HG02840 (cell line): ENCODE measurements at regions not wholly inside any gene's neighbourhood (a gene's known extent, or its start where the extent isn't known, plus 50 kb on each side); places are given as distances from the start of the nearest gene placed in this dataset.

Experiments
- ATAC-seq: cut with Tn5 transposase; IDR thresholded peaks from one replicate; pipeline ENCODE4 v1.9.1; 2021; ENCODE audit warnings: mild to moderate bottlenecking, moderate library complexity, moderate number of reproducible peaks; ENCODE audit not compliant: unreplicated experiment, low FRiP score

DNA sequence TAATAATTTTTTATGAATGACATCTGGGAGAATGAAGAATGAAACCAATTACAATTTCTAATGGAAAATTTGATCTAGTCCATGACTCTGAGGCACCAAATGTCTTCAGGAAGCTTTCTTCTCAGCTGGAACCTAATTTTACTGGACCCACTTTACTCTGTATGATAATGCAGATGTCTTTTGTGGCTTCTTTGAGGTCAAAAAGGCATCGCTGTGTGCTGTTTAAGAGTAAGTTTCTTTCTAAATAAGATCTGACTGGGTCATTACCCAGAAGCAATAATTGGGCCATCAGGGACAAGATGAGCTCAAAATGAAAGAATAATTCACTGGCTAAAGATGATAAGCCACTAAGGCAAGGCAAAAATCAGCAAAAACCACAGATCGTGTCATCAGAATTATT, 633.4 kb downstream of the PSAT1 start:
- no peak for ATAC-seq

DNA sequence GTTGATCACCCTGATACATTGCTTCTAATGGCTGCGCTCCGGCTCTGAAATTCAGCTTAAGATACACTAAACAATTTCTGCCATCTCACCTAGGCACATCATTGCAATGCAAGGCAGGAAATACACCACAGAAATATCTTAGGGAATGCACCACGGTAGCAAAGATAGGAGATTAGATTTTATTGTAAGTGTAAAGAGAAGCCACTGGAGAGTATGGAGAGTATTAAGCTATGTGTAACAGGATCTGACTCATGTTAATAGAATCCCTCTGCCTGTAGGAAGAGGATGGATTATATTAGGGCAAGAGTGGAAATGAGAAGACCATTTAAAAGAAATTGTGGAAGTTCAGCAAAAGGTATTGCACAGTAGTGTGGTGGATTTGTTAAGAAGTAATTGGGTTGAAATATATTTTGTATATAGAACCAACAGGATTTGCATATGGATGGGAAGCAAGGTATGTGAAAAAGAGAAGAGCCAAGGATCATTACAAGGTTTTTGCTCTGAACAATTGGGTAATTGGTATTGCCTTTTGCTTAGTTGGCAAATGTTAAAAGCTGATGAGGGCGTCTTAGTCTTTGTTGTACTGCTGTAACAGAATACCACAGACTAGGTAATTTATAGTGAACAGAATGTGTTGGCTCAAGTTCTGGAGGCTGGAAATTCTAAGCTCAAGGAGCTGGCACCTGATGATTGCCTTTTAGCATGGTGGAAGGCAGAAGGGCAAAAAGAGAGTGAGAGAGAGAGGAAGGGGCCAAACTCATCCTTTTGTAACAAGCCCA, 636.1 kb downstream of the PSAT1 start:
- ATAC-seq, result no peak

DNA sequence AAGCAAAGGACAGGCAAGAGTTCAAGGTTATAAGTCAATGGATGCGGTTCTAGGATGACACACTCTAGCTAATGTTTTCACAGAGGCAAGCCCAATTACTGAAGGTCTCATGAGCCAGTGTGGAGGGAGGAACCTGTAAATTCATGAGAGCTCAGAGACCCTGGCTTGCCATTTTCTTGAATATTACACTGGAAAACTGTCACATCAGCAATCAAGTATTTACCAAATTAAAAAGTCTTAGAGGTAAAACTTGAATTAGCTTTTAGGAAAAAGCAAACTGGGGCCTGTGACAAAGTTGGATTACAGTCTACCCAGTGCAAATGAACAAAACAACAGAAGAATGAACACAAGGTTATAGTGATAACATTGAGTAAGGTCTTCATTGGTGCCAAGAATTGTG, 636.9 kb upstream of the TLE4 start:
- no peak for ATAC-seq

DNA sequence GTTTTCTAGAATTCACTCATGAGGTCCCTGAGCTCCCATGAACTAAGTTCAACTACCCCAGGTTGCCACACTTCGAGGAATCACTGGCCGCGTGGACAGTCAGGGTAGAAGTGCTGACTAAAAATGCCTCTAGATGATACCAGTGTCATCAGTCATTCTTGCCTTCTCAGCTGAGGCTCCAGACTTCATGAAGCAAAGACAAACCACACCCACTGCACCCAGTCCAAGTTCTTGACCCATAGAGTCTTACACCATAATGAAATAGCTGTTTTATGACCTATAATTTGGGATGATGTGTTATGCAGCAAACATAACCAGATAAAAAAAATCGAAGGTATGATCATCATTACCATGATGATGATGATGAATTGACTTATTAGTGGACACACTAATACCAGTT, 632.9 kb upstream of the TLE4 start:
- ATAC-seq, result no peak

DNA sequence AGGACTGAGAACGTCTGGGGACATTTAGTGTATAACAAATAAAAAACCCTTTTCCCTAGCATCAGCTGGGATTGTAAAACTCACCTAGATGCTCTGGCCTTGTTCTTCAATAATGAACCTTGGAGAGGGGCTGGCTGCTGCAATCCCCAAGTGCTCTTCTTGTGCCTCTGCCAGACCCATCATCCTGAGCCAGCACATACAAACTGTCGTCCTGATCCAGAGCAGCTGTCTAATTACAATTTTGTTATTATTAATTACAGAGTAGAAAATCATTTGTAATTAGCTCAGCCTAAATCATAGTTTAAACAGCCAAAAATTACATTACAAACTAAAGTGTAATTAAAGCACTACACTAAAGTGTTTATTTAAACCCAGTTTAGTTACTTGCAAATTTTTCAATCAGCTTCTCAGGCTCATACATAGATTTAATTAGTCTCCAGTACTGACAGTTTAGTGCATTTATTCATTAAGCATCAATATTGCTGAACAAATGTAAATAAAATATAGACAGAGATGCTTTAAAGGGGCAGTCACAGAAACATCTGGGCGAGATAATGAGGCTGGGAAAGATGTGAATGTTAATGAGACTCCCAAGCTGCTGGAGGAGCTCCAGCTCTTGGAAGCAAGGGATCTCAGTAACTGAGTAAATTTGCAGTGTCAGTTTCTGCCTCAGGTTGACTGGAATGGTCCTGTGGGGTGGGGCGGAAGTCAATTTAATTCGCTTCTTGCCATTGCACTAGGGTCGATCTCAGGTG, 632.3 kb upstream of the TLE4 start:
- ATAC-seq, result no peak

DNA sequence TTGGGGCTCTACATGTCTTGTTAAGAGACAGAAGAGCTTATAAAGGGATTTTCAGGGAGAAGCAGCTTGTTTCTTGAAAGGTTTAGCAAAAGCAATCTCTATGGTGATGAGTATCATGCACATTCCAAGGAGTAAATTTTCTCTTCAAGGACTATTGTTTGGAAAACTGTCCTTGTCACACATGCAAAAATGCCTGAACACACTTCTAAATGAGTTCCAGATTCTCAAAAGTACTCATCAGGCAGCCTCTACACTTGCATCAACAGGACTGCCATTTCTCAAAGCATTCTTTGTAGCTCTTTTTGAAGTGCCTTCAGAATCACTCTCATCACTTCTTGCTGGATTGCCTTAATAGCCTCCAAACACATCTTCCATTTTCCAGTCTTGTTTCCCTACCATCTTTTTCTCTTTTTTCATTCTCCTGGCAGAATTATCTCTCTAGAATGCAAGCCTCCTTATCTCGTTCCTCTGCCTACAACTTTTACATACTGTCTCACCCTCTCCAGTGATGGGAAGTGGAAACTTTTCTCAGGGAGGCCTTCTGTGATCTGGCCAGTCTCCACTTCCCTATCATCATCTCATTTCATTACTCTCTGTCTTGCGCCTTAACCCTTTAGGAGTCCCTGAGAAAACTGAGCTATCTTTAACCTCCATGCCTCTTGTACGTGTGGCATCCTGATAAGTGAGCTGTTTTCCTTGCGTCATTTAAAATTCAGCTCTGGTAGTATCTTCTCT, 631.5 kb upstream of the TLE4 start:
- no peak for ATAC-seq

DNA sequence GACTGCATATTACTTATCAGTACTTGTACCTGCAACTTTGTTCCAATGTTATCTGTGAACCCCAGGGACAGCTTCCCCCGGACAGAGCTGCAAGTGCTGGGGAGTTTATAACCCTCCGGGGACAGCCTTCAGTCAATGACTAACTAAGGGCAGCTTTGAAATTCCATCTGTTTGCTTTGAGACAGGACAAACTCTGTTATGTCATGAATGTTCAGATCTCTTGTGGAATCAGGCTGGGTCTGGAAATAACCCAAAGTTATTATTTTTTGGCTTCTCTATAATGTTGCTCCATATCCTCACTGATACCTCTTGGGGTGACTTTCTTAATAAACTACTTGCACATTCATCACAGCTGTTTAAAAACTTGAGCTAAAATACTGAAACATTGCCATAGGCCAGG, 617.5 kb upstream of the TLE4 start:
- ATAC-seq, result no peak

DNA sequence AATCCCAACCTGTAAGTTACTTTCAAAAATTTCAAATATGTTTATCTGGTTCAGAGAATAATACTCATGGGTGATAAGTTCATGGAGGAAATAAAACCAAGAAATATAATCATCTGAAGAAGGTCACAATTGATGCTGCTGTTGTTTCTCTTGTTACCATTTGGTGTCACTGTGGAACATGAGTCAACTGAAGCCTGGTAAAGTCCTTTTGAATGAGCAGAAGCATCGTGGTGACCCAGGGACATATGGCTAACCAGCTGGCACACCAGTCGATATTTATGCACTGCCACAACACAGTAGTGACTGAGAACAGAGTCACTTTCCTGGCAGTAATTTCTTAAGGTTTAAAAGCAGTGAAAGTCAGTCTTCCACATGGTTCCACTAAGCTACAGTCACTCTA, 612.9 kb upstream of the TLE4 start:
- no peak for ATAC-seq

DNA sequence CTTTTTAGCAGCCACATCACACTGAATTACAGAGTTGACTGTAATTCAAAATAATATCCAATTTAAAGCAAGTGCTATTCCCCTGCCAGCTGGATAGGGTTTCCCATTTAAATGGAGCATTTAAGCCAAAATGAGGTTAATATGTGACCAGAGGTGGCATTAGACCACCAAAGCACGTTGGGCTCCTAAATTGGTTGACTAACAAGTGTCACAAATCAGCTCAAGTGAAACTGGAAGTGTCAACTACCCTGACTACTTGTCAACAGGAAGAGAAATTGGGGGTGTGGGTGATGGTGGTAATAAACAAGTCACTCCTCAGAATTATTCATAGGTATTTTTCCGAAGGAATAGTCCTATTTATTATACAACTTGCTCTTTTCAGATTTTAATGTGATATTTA, 609.6 kb upstream of the TLE4 start:
- no peak for ATAC-seq

DNA sequence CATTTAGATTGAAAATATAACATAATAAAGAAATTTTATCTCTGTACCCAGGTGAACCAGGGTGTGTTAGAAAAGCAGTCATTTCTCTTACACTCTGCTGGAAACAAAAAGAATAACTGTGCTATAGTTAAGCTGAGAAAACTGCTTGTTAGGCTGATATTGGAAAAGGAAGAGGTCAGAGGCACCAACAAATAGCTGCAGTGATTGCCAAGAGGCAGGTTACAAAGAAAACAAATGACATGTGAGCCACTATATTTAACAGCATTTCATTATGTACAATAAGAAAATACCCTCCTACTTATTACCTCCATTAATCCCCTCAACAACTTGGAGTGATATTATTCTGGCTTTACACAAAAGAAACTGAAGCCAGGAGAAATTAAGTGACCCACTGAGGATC, 607.9 kb upstream of the TLE4 start:
- ATAC-seq, result no peak

DNA sequence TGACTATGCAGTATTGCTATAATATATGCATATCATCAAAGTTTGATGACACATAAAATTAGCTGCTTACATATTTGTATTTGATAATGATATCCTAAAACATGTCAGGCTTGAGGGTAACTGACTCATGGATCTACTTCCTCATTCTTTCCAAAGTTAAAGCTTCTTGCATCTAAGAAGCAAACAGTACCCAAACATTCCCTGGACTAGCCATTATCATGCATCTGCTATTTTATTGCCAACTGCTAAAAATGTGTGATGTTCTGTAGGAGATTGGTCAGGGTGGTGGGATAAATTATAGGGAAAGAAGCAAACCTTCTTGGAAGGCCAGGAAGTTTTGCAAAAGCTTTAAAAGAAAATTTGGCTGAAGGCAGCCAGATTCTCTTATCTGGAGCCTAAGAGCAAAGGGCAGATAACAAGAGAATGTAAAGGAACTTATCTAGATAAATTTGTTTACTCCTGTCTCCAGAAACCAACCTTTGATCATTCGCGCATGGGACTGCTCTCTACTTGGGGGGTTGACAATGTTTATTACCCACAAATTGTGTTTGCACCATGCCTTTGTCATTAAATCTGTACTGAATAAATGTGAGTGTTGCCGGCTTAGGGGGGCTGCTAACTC, 604.1 kb upstream of the TLE4 start:
- ATAC-seq, result no peak

DNA sequence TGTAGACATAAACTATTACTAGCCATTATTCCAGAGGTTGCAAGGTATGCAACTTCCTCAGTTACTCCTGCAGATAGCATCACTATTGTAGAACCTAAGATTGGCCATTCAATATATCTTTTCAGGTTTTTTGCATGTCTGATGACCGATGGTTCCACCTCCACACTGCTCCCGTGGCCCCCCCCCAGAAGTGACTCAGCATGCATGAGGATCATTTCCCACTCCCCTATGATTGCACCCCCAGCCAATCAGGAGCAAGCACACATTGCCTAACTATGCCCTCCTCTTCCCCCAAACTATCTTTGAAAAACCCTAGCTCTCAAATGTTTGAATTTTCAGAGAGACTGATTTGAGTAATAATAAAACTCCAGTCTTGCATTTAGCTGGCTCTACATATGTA, 601.4 kb upstream of the TLE4 start:
- ATAC-seq, result no peak

DNA sequence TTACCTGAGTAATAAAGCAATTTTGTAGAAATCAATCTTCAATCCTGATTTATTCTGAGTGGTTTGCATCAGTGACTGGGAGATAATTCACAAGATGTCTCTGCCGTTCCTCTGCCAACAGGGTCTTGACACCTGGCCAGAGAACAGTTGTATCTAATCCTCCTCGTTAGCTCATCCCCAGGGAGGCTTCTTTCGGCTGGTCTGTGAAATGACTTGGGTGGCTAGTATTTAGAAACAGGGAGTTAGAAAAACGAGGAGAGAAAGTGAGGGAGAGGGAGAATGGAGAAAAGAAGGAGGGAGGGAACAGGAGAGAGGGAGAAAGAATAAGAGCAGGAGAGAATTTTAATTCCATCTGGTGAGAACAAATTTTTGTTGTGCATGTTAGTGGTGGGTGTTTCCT, 600.2 kb upstream of the TLE4 start:
- no peak for ATAC-seq

DNA sequence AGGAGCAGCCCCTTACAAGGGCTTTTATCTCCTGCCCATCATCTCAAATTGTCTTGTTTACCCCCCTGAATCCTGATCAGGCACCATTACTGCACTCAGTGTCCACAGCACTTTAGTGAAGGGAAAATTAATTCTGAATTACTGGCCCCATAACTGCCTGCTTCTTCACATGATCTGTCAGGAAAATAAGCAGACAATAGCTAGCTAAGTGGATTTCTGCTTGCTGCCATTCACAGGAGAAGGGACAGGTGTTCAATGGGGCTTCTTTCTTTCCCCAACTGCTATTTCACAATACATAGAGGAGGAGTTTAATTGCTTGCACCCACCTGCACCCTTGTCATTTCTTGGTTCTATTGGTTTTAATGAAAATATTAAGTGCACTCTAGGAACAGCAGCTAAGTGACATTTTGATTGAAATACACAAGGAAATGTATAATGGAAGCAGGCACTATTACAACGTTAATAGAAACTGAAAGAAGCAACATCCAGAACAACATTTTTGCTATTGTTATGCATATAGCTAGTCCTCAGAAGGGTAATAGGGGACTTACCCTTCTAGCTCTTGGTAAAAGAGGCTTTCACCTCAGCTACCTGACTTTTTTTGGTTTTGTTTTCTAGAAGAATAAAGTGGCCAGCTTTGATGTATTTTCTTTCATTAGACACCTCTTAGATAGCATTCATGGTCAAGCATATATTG, 599.3 kb upstream of the TLE4 start:
- no peak for ATAC-seq

DNA sequence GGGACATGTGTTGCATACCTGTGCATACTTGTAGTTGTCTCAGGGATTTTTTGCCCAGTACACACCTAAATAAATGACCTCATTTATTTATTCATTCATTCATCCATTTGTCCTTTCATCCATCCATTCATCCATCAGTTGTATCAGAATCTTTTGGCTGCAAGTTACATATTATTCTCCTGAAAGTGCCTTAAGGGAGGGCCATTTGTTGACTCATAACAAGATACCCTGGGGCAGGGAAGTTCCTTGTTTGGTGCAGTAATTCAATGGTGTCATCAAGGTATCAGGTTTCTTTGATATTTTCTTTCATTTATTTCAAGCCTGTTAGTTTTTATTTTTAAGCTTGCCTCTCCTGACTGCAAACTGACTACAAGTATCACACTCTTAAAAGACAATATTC, 597.9 kb upstream of the TLE4 start:
- ATAC-seq, result no peak

DNA sequence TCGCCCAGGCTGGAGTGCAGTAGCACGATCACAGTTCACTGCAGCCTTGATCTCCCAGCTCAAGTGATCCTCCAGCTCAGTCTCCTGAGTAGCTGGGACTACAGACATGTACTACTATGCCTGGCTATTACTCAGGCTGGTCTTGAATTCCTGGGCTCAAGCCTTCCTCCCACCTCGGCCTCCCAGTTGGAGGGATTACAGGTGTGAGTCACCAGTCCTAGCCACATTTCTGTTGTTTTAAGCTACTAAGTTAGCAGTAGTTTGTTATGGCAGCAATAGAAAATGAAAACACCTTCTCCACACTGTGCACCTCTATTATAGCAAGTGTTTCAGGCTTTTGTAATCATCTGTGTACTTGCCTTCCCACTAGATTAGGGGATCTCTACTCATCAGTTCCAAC, 588.9 kb upstream of the TLE4 start:
- ATAC-seq, result no peak

DNA sequence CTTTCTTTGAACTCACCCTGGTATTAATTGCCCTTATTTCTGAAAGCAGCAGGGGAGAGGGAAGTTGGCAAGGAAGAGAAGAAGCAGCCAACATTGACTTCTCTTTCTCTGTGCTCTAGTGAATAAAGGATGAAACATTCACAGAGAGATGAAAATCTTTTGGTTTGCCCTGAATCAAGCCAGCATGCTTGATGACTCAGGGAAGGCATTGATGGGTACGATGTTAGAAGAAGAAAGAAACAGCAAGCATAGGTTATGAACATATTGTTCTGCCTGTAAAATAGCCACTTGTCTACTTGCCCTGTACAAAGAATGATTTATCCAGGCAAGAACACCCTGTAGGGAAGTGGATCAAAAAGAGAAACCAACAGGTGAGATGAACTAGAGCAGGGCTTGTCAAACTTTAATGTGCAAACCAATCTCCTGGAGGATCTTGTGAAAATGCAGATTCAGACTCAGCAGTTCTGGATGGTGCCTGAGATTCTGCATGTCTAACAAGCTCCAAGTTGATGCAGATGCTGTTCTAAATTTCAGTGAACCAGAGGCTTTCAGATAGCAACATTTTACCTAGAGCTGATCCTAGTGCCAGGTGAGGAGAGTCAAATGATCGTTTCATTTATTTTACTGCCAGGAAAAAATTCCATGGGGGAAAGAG, 586.6 kb upstream of the TLE4 start:
- ATAC-seq, result no peak

DNA sequence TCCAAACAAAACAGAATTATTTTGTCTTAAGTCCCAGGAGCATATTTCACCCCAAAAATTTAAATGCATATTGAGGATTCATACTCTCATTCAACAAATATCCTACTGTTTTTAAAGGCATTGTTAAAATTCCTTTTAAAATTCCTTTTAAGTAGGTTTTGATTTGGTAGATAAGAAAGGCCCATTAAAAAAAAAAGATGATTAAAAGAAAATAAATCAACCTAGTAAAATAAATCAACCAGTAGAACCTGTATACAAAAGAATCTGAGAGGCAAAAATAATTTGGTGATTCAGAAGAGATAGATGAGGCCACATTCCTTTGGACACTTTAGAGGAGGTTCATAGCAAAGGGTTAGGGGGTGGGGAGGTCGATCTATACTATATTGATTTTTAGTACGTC, 585.3 kb upstream of the TLE4 start:
- ATAC-seq, result no peak

DNA sequence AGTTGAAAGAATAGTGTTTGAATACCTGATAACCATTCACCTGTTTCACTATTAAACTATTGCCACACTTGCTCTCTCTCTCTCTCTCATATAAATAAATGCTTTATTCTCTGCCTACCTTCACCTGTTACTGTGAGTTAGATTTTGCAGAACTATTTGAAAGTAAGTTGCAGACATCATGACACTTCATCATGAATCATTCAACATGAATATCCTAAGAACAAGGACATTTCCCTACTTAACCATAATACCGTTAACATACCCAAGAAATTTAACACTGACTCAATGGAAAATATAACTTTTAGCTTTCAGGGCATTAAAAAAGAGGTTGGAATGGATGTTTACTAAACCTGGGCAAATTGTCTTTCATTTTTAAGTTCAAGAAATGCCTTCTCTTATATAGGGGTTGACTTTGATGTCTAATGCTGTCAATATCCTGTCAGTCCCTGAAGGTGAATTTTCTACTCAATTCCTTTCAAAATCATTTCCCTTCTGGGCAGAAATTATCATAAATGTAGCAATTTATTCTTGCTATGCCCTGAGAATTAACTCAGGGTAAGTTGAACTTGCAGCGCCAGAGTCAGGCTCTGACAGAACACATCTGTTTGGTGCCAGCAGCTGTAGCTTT, 582.6 kb upstream of the TLE4 start:
- no peak for ATAC-seq

DNA sequence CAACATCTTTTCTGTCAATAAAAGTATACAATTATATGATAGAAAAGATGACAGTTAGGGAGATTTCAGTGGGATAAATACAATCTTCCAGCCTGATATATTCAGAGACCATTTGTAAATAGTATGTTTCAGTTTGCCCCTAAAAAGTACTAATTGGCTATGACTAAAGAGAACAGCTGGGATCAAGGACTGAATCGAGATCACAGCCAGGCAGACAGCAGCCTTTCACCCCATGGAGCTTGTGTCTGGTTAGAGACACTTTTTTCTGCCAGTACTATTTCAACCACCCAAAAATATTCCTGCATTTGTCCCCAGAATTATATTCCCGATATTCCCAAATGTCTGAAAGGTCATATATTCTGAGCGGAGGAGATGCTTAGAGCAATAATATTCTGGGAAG, 577.3 kb upstream of the TLE4 start:
- ATAC-seq, result no peak
